Parathyroid adenoma (tissue), 2 donors: ENCODE measurements at regions not wholly inside any gene's neighbourhood (a gene's known extent, or its start where the extent isn't known, plus 50 kb on each side); places are given as distances from the start of the nearest gene placed in this dataset.

Experiments
- H2AFZ ChIP-seq: fragments of 300-600 bp; sonication (generic); one replicate; pipeline ENCODE4 v1.7.0; 2017; ENCODE audit warnings: antibody characterized with exemption, mild to moderate bottlenecking
- H3K27ac ChIP-seq: fragments of 300-600 bp; sonication (generic); one replicate; pipeline ENCODE4 v1.7.0; 2017
- H3K27me3 ChIP-seq: fragments of 300-600 bp; sonication (generic); one replicate; pipeline ENCODE4 v1.7.0; 2017; ENCODE audit warnings: low read length; ENCODE audit not compliant: control insufficient read depth, insufficient read depth
- H3K36me3 ChIP-seq: fragments of 300-600 bp; sonication (generic); one replicate; pipeline ENCODE4 v1.7.0; 2017; ENCODE audit warnings: low read length; ENCODE audit not compliant: control insufficient read depth, insufficient read depth
- H3K4me1 ChIP-seq: fragments of 300-600 bp; sonication (generic); one replicate; pipeline ENCODE4 v1.7.0; 2017; ENCODE audit warnings: control low read depth
- H3K4me2 ChIP-seq: fragments of 300-600 bp; sonication (generic); one replicate; pipeline ENCODE4 v1.7.0; 2017; ENCODE audit warnings: low read length
- H3K4me3 ChIP-seq: fragments of 300-600 bp; sonication (generic); one replicate; pipeline ENCODE4 v1.7.0; 2017; ENCODE audit warnings: low read depth, low read length
- H3K79me2 ChIP-seq: fragments of 300-600 bp; sonication (generic); one replicate; pipeline ENCODE4 v1.7.0; 2017; ENCODE audit warnings: control low read depth
- H3K9ac ChIP-seq: fragments of 300-600 bp; sonication (generic); one replicate; pipeline ENCODE4 v1.7.0; 2017; ENCODE audit warnings: mild to moderate bottlenecking
- H3K9me3 ChIP-seq: fragments of 300-600 bp; sonication (generic); one replicate; pipeline ENCODE4 v1.7.0; 2017; ENCODE audit warnings: low read length; ENCODE audit not compliant: control insufficient read depth
- TF ChIP-seq, protein P1 (sequence below): fragments of 300-600 bp; sonication (generic); IDR thresholded peaks from one replicate; pipeline ENCODE4 v1.7.0; 2017; ENCODE audit warnings: antibody characterized with exemption, mild to moderate bottlenecking
- donor health status: primary hyperparathyroidism.

- no peaks in the 10 kb centered on the region for H3K79me2 ChIP-seq
- H3K4me2 ChIP-seq: no peak overlapping the region
- H3K9ac ChIP-seq: no peak overlapping the region
- no peaks in the 10 kb centered on the region for H3K9me3 ChIP-seq
- TF ChIP-seq, protein P1, sequence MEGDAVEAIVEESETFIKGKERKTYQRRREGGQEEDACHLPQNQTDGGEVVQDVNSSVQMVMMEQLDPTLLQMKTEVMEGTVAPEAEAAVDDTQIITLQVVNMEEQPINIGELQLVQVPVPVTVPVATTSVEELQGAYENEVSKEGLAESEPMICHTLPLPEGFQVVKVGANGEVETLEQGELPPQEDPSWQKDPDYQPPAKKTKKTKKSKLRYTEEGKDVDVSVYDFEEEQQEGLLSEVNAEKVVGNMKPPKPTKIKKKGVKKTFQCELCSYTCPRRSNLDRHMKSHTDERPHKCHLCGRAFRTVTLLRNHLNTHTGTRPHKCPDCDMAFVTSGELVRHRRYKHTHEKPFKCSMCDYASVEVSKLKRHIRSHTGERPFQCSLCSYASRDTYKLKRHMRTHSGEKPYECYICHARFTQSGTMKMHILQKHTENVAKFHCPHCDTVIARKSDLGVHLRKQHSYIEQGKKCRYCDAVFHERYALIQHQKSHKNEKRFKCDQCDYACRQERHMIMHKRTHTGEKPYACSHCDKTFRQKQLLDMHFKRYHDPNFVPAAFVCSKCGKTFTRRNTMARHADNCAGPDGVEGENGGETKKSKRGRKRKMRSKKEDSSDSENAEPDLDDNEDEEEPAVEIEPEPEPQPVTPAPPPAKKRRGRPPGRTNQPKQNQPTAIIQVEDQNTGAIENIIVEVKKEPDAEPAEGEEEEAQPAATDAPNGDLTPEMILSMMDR: no peak
- no peak overlapping the region for H3K4me3 ChIP-seq
- H3K27me3 ChIP-seq: no peaks in the 10 kb centered on the region
- H3K27ac ChIP-seq: no peak overlapping the region
- H2AFZ ChIP-seq: no peak overlapping the region
- H3K36me3 ChIP-seq: no peaks in the 10 kb centered on the region
- H3K4me1 ChIP-seq: no peaks in the 10 kb centered on the region
These were observed 196.2 kb downstream of the SNCA start for GRCh38 chr4:89640620-89641366.

DNA sequence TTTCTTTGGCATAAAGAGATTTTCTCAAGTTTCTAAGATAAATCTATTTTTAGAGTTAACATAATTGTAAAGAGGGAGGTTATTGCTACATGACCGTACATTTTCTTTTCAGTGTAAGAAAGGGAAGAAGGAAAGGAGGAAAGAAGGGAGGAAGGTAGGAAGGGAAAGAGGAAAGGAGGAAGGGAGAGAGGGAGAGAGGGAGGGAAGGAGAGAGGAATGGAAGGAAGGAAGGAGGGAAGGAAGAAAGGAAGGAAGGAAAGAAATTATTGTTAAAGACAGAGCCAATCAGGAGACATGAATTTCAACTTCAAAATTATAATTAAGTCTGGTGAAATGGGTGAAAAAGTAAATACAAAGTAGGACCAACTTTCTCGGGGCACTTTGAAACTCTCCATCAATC, 197.6 kb downstream of the SNCA start:
- H3K27me3 ChIP-seq: no peaks in the 10 kb centered on the region
- no peaks in the 10 kb centered on the region for H3K36me3 ChIP-seq
- H3K4me1 ChIP-seq: no peaks in the 10 kb centered on the region
- H3K79me2 ChIP-seq: no peaks in the 10 kb centered on the region
- H3K4me3 ChIP-seq: no peak overlapping the region
- H2AFZ ChIP-seq: no peak overlapping the region
- H3K4me2 ChIP-seq: no peak overlapping the region
- H3K9me3 ChIP-seq: no peaks in the 10 kb centered on the region
- no peak overlapping the region for H3K9ac ChIP-seq
- TF ChIP-seq, protein P1: no peak
- no peak overlapping the region for H3K27ac ChIP-seq

- no peak overlapping the region for H3K4me2 ChIP-seq
- H3K4me1 ChIP-seq: no peaks in the 10 kb centered on the region
- H3K79me2 ChIP-seq: no peaks in the 10 kb centered on the region
- H3K9me3 ChIP-seq: no peaks in the 10 kb centered on the region
- H3K4me3 ChIP-seq: no peak overlapping the region
- H2AFZ ChIP-seq: no peak overlapping the region
- no peak overlapping the region for H3K27ac ChIP-seq
- TF ChIP-seq, protein P1: no peak
- H3K9ac ChIP-seq: no peak overlapping the region
- H3K36me3 ChIP-seq: no peaks in the 10 kb centered on the region
- no peaks in the 10 kb centered on the region for H3K27me3 ChIP-seq
These were observed 211.2 kb downstream of the SNCA start for GRCh38 chr4:89625599-89626293.

- H3K27me3 ChIP-seq: no peaks in the 10 kb centered on the region
- H3K9ac ChIP-seq: no peak overlapping the region
- no peak overlapping the region for H3K4me3 ChIP-seq
- H3K9me3 ChIP-seq: no peaks in the 10 kb centered on the region
- H2AFZ ChIP-seq: no peak overlapping the region
- TF ChIP-seq, protein P1: no peak
- H3K4me2 ChIP-seq: no peak overlapping the region
- H3K36me3 ChIP-seq: no peaks in the 10 kb centered on the region
- no peaks in the 10 kb centered on the region for H3K79me2 ChIP-seq
- no peaks in the 10 kb centered on the region for H3K4me1 ChIP-seq
- no peak overlapping the region for H3K27ac ChIP-seq
These were observed 217.6 kb downstream of the SNCA start for GRCh38 chr4:89619206-89619962.
